HepG2 (cell line): ENCODE measurements at regions not wholly inside any gene's neighbourhood (a gene's known extent, or its start where the extent isn't known, plus 50 kb on each side); places are given as distances from the start of the nearest gene placed in this dataset.

ENCODE experiments used
- ATAC-seq: fragments of 200-7000 bp; cut with Tn5 transposase; 3 replicates; pipeline ENCODE4 v1.9.1; 2020; ENCODE audit warnings: mild to moderate bottlenecking, moderate library complexity
- BruUV-seq: library from RNA; stranded (reverse); fragments of 400-500 nt; replicated peaks from 2 replicates; lab custom pipeline; 2021; lab: Mats Ljungman, UMichigan
- CTCF ChIA-PET: fragments of 300-600 bp; formaldehyde crosslinking; extraction: SDS; loops from one replicate; lab custom pipeline; 2021; ENCODE audit warnings: low total read pairs, inconsistent platforms, low intra/inter-chr PET ratio; lab: Yijun Ruan, JAX
- POLR2A ChIA-PET: fragments of 350-600 bp; sonication (Branson Sonifier 250); formaldehyde crosslinking; loops from one replicate; lab custom pipeline; 2020; ENCODE audit warnings: antibody characterized with exemption, inconsistent platforms; lab: Yijun Ruan, JAX
- DNase-seq: peaks from one replicate; pipeline ENCODE4 v3.0.0-alpha.2; 2015; ENCODE audit warnings: low spot score
- FAIRE-seq: peaks from 3 replicates; lab custom pipeline; 2011; peaks lifted over from hg19 to GRCh38; lab: Jason Lieb, UNC
- H2AFZ ChIP-seq: one replicate; pipeline ENCODE4 v1.6.1; 2011; ENCODE audit warnings: low read length, inconsistent platforms
- H3K27ac ChIP-seq: fragments of 300-600 bp; 3 replicates; pipeline ENCODE4 v1.8.0; 2011; ENCODE audit warnings: mixed run types, mild to moderate bottlenecking, mixed read lengths, low read length, inconsistent platforms; ENCODE audit not compliant: insufficient read depth; ENCODE audit errors: extremely low read length
- H3K27me3 ChIP-seq, 2 experiments: fragments of 200-600 bp in 1 of 2; 2 replicates in 1 of 2; 3 replicates in 1 of 2; pipeline versions ENCODE4 v1.6.0 to v1.8.0; 2011; ENCODE audit warnings: low read length in 2 of 2, mild to moderate bottlenecking in 2 of 2, moderate library complexity in 2 of 2, inconsistent platforms in 1 of 2; ENCODE audit not compliant: insufficient read depth in 2 of 2, control insufficient read depth in 1 of 2
- H3K36me3 ChIP-seq, 2 experiments: fragments of 200-600 bp in 1 of 2; replicated peaks in 1 of 2; 2 replicates in 1 of 2; 3 replicates in 1 of 2; pipeline versions ENCODE4 v1.5.1 to v1.8.0; 2011; ENCODE audit warnings: low read length in 2 of 2, inconsistent platforms in 1 of 2; ENCODE audit not compliant: insufficient read depth in 2 of 2, control insufficient read depth in 1 of 2
- H3K4me1 ChIP-seq: 2 replicates; pipeline ENCODE4 v1.5.1; 2012; ENCODE audit warnings: low read length, inconsistent platforms; ENCODE audit not compliant: insufficient read depth
- H3K4me2 ChIP-seq: 2 replicates; pipeline ENCODE4 v1.6.0; 2011; ENCODE audit warnings: low read depth, low read length, inconsistent platforms
- H3K4me3 ChIP-seq, 3 experiments: fragments of 200-600 bp in 1 of 3; sonication (generic), shearing (Covaris generic) in 1 of 3; replicated peaks in 1 of 3; 2 replicates each; pipeline ENCODE4 v1.5.1; 2011 to 2016; ENCODE audit warnings: low read length in 3 of 3, inconsistent platforms in 2 of 3, low read depth in 2 of 3, mild to moderate bottlenecking in 2 of 3, control low read depth in 1 of 3, mixed read lengths in 1 of 3; ENCODE audit not compliant: insufficient read depth in 1 of 3
- H3K79me2 ChIP-seq: one replicate; pipeline ENCODE4 v1.6.1; 2011; ENCODE audit warnings: low read length, inconsistent platforms; ENCODE audit not compliant: insufficient read depth
- H3K9ac ChIP-seq: 2 replicates; pipeline ENCODE4 v1.6.0; 2011; ENCODE audit warnings: mild to moderate bottlenecking, low read depth, low read length, inconsistent platforms; ENCODE audit not compliant: insufficient read depth
- H3K9me3 ChIP-seq: 2 replicates; pipeline ENCODE4 v1.5.1; 2012; ENCODE audit warnings: mild to moderate bottlenecking, low read length
- H4K20me1 ChIP-seq: 2 replicates; pipeline ENCODE4 v1.6.0; 2011; ENCODE audit warnings: inconsistent platforms, mild to moderate bottlenecking, low read length, moderate library complexity; ENCODE audit not compliant: insufficient read depth
- CBX5 ChIP-seq: sonication (generic); formaldehyde crosslinking; IDR thresholded peaks from 2 replicates; pipeline ENCODE4 v1.4.0; 2020; ENCODE audit warnings: missing genetic modification reagents, borderline replicate concordance
- DMTF1 ChIP-seq: sonication (generic); formaldehyde crosslinking; IDR thresholded peaks from 2 replicates; pipeline ENCODE4 v1.4.0; 2020; ENCODE audit warnings: mild to moderate bottlenecking, missing genetic modification reagents
- HNRNPLL ChIP-seq: fragments of 200-400 bp; formaldehyde crosslinking; IDR thresholded peaks from 2 replicates; pipeline ENCODE4 v1.6.1; 2017; ENCODE audit warnings: mild to moderate bottlenecking, low read depth, low read length; ENCODE audit not compliant: poor library complexity, severe bottlenecking
- HOXD1 ChIP-seq: sonication (generic); formaldehyde crosslinking; IDR thresholded peaks from 2 replicates; pipeline ENCODE4 v1.5.0; 2020; ENCODE audit warnings: missing genetic modification reagents
- IRF2 ChIP-seq: IDR thresholded peaks from 2 replicates; pipeline ENCODE4 v1.6.1; 2018; ENCODE audit warnings: missing genetic modification reagents, missing compliant biosample characterization
- JDP2 ChIP-seq: sonication (generic); formaldehyde crosslinking; IDR thresholded peaks from 2 replicates; pipeline ENCODE4 v1.8.1; 2022; ENCODE audit warnings: missing genetic modification reagents, borderline replicate concordance
- KLF11 ChIP-seq: IDR thresholded peaks from 2 replicates; pipeline ENCODE4 v1.6.1; 2016; ENCODE audit warnings: missing compliant biosample characterization
- MEIS1 ChIP-seq: sonication (generic); formaldehyde crosslinking; IDR thresholded peaks from 2 replicates; pipeline ENCODE4 v1.9.0; 2021; ENCODE audit warnings: mild to moderate bottlenecking, missing genetic modification reagents, moderate library complexity, borderline replicate concordance
- NFIC ChIP-seq: IDR thresholded peaks from 2 replicates; pipeline ENCODE4 v1.6.1; 2012; ENCODE audit warnings: mild to moderate bottlenecking, low read length, inconsistent platforms
- NFRKB ChIP-seq: fragments of 450-650 bp; IDR thresholded peaks from 2 replicates; pipeline ENCODE4 v1.6.1; 2017
- RFX5 ChIP-seq: IDR thresholded peaks from 2 replicates; pipeline ENCODE4 v1.6.1; 2011; ENCODE audit warnings: low read depth, low read length, improper control_type of control experiment
- SETDB1 ChIP-seq: sonication (generic); formaldehyde crosslinking; IDR thresholded peaks from 2 replicates; pipeline ENCODE4 v1.5.1; 2020; ENCODE audit warnings: missing genetic modification reagents, mild to moderate bottlenecking, borderline replicate concordance
- TCF7L2 ChIP-seq: IDR thresholded peaks from 2 replicates; pipeline ENCODE4 v1.6.1; 2011; ENCODE audit warnings: mild to moderate bottlenecking, low read depth, low read length, moderate library complexity
- TGIF2 ChIP-seq: IDR thresholded peaks from 2 replicates; pipeline ENCODE4 v1.6.1; 2016; ENCODE audit warnings: control low read depth, missing compliant biosample characterization
- ZC3H13 ChIP-seq: sonication (generic); formaldehyde crosslinking; IDR thresholded peaks from 2 replicates; pipeline ENCODE4 v1.8.1; 2023; ENCODE audit warnings: mild to moderate bottlenecking, missing genetic modification reagents, moderate library complexity
- ZNF251 ChIP-seq: sonication (generic); formaldehyde crosslinking; IDR thresholded peaks from 2 replicates; pipeline ENCODE4 v1.9.0; 2021; ENCODE audit warnings: mild to moderate bottlenecking, missing genetic modification reagents
- ZNF292 ChIP-seq: sonication (generic); formaldehyde crosslinking; IDR thresholded peaks from 2 replicates; pipeline ENCODE4 v1.8.1; 2022; ENCODE audit warnings: mild to moderate bottlenecking, low read depth, missing genetic modification reagents, borderline replicate concordance
- ZNF562 ChIP-seq: sonication (generic); formaldehyde crosslinking; IDR thresholded peaks from 2 replicates; pipeline ENCODE4 v1.8.0; 2022; ENCODE audit warnings: missing genetic modification reagents, borderline replicate concordance
- ZNF574 ChIP-seq: sonication (generic); formaldehyde crosslinking; IDR thresholded peaks from 2 replicates; pipeline ENCODE4 v1.4.0; 2020; ENCODE audit warnings: missing genetic modification reagents
- ZNF672 ChIP-seq: sonication (generic); formaldehyde crosslinking; IDR thresholded peaks from 2 replicates; pipeline ENCODE4 v1.8.1; 2022; ENCODE audit warnings: missing genetic modification reagents
- WGBS: methylation state at CpG from one replicate; pipeline ENCODE4 v1.1.6; 2017; ENCODE audit warnings: low lambda C conversion rate; 5-methylcytosine and 5-hydroxymethylcytosine counted together
- in situ Hi-C: cut with HindIII; loops from 2 replicates; pipeline ENCODE4 v1.10.0; 2017; ENCODE audit warnings: low pct_unique_long_range_greater_than_20kb; ENCODE audit not compliant: extremely low pct_ligation_motif_present
- intact Hi-C: fragments of 100-400 bp; cut with micrococcal nuclease; formaldehyde crosslinking; loops from one replicate; pipeline ENCODE4 v1.10.0; 2022; ENCODE audit not compliant: unreplicated experiment

- TF ChIP-seq KLF11 (no peak), TGIF2 (CRISPR knock-in tag) (no peak), TCF7L2 (no peak), JDP2 (CRISPR knock-in tag) (no peak), IRF2 (CRISPR knock-in tag) (no peak), HNRNPLL (no peak), MEIS1 (CRISPR knock-in tag) (no peak)
Measured at GRCh38 chr3:88691081-88691480, 416.3 kb upstream of the EPHA3 start (continued).

- no peaks in the 10 kb centered on the region for H3K4me1 ChIP-seq
- no peaks in the 10 kb centered on the region for H4K20me1 ChIP-seq
- TF ChIP-seq ZNF292 (no peak), ZNF251 (CRISPR knock-in tag) (no peak), ZC3H13 (CRISPR knock-in tag) (no peak), NFRKB (no peak), RFX5 (no peak), DMTF1 (CRISPR knock-in tag) (no peak), HOXD1 (CRISPR knock-in tag) (no peak), CBX5 (CRISPR knock-in tag) (no peak), ZNF562 (CRISPR knock-in tag) (no peak), ZNF574 (CRISPR knock-in tag) (no peak), ZNF672 (CRISPR knock-in tag) (no peak), SETDB1 (CRISPR knock-in tag) (no peak), NFIC (no peak)
- ChIA-PET CTCF (no interaction called here), POLR2A (no interaction called here)
- H3K4me3 ChIP-seq = no peak overlapping the region
- H3K27ac ChIP-seq = no peak overlapping the region
- DNase-seq (no peak), FAIRE-seq (no peak), ATAC-seq (no peak)
- BruUV-seq = no TSS peak
- no peak overlapping the region for H3K4me2 ChIP-seq
- in situ Hi-C loops = no loop called here
- intact Hi-C loops = no loop called here
- no peaks in the 10 kb centered on the region for H3K27me3 ChIP-seq
- no peaks in the 10 kb centered on the region for H3K36me3 ChIP-seq
- no peak overlapping the region for H2AFZ ChIP-seq
- H3K79me2 ChIP-seq = no peaks in the 10 kb centered on the region
- H3K9ac ChIP-seq = no peak overlapping the region
- H3K9me3 ChIP-seq = no peaks in the 10 kb centered on the region
- WGBS = 0% methylated on average over 3 of the region's 3 CpGs
Measured at GRCh38 chr3:88703501-88704059, 403.8 kb upstream of the EPHA3 start.
